Panc1 (cell line): ENCODE measurements at regions not wholly inside any gene's neighbourhood (a gene's known extent, or its start where the extent isn't known, plus 50 kb on each side); places are given as distances from the start of the nearest gene placed in this dataset.
"Not testable (repeated sequence)": the region's sequence is repeated elsewhere in the genome, so short reads cannot be mapped to it uniquely, and the experiment has no call there.

Experiments
- ATAC-seq: fragments of 200-7000 bp; cut with Tn5 transposase; 2 replicates; pipeline ENCODE4 v1.9.1; 2020; ENCODE audit warnings: mild to moderate bottlenecking, moderate library complexity
- BruUV-seq: library from RNA; stranded (reverse); fragments of 400-500 nt; replicated peaks from 2 replicates; lab custom pipeline; 2021; lab: Mats Ljungman, UMichigan
- CTCF ChIA-PET: fragments of 300-600 bp; sonication (Branson Sonifier 250); formaldehyde crosslinking; loops from one replicate; lab custom pipeline; 2022; ENCODE audit warnings: antibody characterized with exemption; lab: Charles Lee
- POLR2A ChIA-PET: fragments of 300-600 bp; sonication (Branson Sonifier 250); formaldehyde crosslinking; loops from one replicate; lab custom pipeline; 2022; ENCODE audit warnings: antibody characterized with exemption; lab: Charles Lee
- DNase-seq: peaks from one replicate; pipeline ENCODE4 v3.0.0-alpha.2; 2010; ENCODE audit warnings: low read depth, low spot score
- H3K27ac ChIP-seq: 2 replicates; pipeline ENCODE4 v1.5.1; 2011; ENCODE audit warnings: mild to moderate bottlenecking, low read length, inconsistent platforms
- H3K27me3 ChIP-seq: fragments of 200-500 bp; sonication (Bioruptor generic); 2 replicates; pipeline ENCODE4 v1.6.0; 2014; ENCODE audit warnings: low read length, inconsistent platforms; ENCODE audit not compliant: control insufficient read depth, insufficient read depth
- H3K36me3 ChIP-seq: fragments of 200-500 bp; sonication (Bioruptor generic); 2 replicates; pipeline ENCODE4 v1.5.1; 2014; ENCODE audit warnings: inconsistent platforms, mild to moderate bottlenecking, low read length, moderate library complexity; ENCODE audit not compliant: control insufficient read depth, insufficient read depth
- H3K4me1 ChIP-seq: 2 replicates; pipeline ENCODE4 v1.5.1; 2011; ENCODE audit warnings: inconsistent platforms, mild to moderate bottlenecking, low read length, moderate library complexity; ENCODE audit not compliant: control insufficient read depth, insufficient read depth
- H3K4me3 ChIP-seq, 2 experiments: 2 replicates each; pipeline ENCODE4 v1.5.1; 2011 to 2012; ENCODE audit warnings: low read depth in 2 of 2, low read length in 2 of 2, mild to moderate bottlenecking in 2 of 2, inconsistent platforms in 1 of 2, moderate library complexity in 1 of 2
- H3K9me3 ChIP-seq: fragments of 200-500 bp; sonication (Bioruptor generic); 2 replicates; pipeline ENCODE4 v1.5.1; 2014; ENCODE audit warnings: low read depth, mild to moderate bottlenecking, inconsistent platforms, low read length, moderate library complexity; ENCODE audit not compliant: control insufficient read depth, insufficient read depth
- CTCF ChIP-seq: fragments of 450-650 bp; IDR thresholded peaks from 2 replicates; pipeline ENCODE4 v1.5.1; 2017; ENCODE audit warnings: mild to moderate bottlenecking
- POLR2AphosphoS5 ChIP-seq: IDR thresholded peaks from 2 replicates; pipeline ENCODE4 v1.6.1; 2012; ENCODE audit warnings: mild to moderate bottlenecking, low read depth, low read length, moderate library complexity
- SIN3A ChIP-seq: IDR thresholded peaks from 2 replicates; pipeline ENCODE4 v1.6.1; 2012; ENCODE audit warnings: low read depth, mild to moderate bottlenecking, low read length, moderate library complexity, borderline replicate concordance; ENCODE audit not compliant: insufficient read depth
- TCF7L2 ChIP-seq: IDR thresholded peaks from 2 replicates; pipeline ENCODE4 v1.6.1; 2011; ENCODE audit warnings: mild to moderate bottlenecking, low read depth, low read length, inconsistent platforms
- in situ Hi-C: cut with HindIII; loops from 2 replicates; pipeline ENCODE4 v1.10.0; 2016; ENCODE audit warnings: low sequenced_read_pairs, low pct_unique_long_range_greater_than_20kb
- intact Hi-C: fragments of 100-400 bp; cut with micrococcal nuclease; formaldehyde crosslinking; loops from one replicate; pipeline ENCODE4 v1.10.0; 2022; ENCODE audit not compliant: unreplicated experiment
- TF ChIP-seq, protein P1 (sequence below), 2 experiments: IDR thresholded peaks; 2 replicates each; pipeline ENCODE4 v1.6.1; 2011 to 2012; ENCODE audit warnings: low read depth in 2 of 2, control low read depth in 1 of 2, low read length in 1 of 2, mild to moderate bottlenecking in 1 of 2, moderate library complexity in 1 of 2; ENCODE audit not compliant: insufficient read depth in 1 of 2

DNA sequence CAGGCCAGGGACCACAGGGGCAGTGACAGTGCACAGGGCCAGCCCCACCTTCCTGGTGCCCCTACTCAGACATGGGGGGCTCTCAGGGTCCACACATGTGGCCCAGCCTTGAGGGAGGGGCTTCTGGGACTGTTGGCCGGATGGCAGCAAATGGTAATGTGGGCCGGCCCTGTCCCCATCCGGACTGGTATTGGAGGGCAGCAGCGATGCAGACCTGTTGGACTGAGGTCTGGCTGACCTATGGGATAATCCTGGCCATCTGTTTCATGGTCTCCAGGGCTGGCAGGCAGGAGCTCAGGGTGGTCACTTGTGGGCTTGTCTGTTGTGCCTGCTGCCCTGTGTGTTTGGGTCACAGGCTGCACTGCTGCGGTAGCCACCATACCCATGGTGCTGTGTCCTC lies 387.5 kb downstream of the TMEM121 start:
- intact Hi-C loops (no loop called here), in situ Hi-C loops (no loop called here)
- no TSS peak for BruUV-seq
- Histone ChIP-seq H3K36me3 (no peaks in the 10 kb centered on the region), H3K27me3 (no peaks in the 10 kb centered on the region), H3K9me3 (no peaks in the 10 kb centered on the region), H3K4me3 (no peak overlapping the region), H3K27ac (no peak overlapping the region), H3K4me1 (no peaks in the 10 kb centered on the region)
- DNase-seq = no peak
- POLR2A ChIA-PET = no interaction called here
- TF ChIP-seq, protein P1, sequence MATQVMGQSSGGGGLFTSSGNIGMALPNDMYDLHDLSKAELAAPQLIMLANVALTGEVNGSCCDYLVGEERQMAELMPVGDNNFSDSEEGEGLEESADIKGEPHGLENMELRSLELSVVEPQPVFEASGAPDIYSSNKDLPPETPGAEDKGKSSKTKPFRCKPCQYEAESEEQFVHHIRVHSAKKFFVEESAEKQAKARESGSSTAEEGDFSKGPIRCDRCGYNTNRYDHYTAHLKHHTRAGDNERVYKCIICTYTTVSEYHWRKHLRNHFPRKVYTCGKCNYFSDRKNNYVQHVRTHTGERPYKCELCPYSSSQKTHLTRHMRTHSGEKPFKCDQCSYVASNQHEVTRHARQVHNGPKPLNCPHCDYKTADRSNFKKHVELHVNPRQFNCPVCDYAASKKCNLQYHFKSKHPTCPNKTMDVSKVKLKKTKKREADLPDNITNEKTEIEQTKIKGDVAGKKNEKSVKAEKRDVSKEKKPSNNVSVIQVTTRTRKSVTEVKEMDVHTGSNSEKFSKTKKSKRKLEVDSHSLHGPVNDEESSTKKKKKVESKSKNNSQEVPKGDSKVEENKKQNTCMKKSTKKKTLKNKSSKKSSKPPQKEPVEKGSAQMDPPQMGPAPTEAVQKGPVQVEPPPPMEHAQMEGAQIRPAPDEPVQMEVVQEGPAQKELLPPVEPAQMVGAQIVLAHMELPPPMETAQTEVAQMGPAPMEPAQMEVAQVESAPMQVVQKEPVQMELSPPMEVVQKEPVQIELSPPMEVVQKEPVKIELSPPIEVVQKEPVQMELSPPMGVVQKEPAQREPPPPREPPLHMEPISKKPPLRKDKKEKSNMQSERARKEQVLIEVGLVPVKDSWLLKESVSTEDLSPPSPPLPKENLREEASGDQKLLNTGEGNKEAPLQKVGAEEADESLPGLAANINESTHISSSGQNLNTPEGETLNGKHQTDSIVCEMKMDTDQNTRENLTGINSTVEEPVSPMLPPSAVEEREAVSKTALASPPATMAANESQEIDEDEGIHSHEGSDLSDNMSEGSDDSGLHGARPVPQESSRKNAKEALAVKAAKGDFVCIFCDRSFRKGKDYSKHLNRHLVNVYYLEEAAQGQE (IDR thresholded peaks at IDR 0.05; ENCODE audit: insufficient read depth in 1 of 2, low read depth in 2 of 2, low read length in 1 of 2) = no peak
- TF ChIP-seq POLR2AphosphoS5 (no peak), TCF7L2 (no peak), SIN3A (no peak), CTCF (no peak)
- no peak for ATAC-seq
- CTCF ChIA-PET = no interaction called here

- H3K4me1 ChIP-seq, H3K27me3 ChIP-seq, intact Hi-C loops, H3K4me3 ChIP-seq, DNase-seq, H3K27ac ChIP-seq, H3K9me3 ChIP-seq, H3K36me3 ChIP-seq, CTCF ChIA-PET, in situ Hi-C loops, ATAC-seq, BruUV-seq, POLR2A ChIA-PET: not testable (repeated sequence)
Observed at GRCh38 chr14:105914281-105914680, 387.9 kb downstream of the TMEM121 start.

- TF ChIP-seq TCF7L2 = no peak
- TF ChIP-seq, protein P1 (IDR thresholded peaks at IDR 0.05; ENCODE audit: insufficient read depth in 1 of 2, low read depth in 2 of 2, low read length in 1 of 2) = no peak
- no peak for TF ChIP-seq CTCF
- TF ChIP-seq POLR2AphosphoS5 = no peak
- ATAC-seq (no peak), DNase-seq (no peak)
- intact Hi-C loops = no loop called here
- H3K27ac ChIP-seq = no peak overlapping the region
- H3K4me3 ChIP-seq = no peak overlapping the region
- no peaks in the 10 kb centered on the region for H3K36me3 ChIP-seq
- no peaks in the 10 kb centered on the region for H3K4me1 ChIP-seq
- no peaks in the 10 kb centered on the region for H3K9me3 ChIP-seq
- in situ Hi-C loops = no loop called here
- CTCF ChIA-PET = no interaction called here
- BruUV-seq = no TSS peak
- H3K27me3 ChIP-seq = no peaks in the 10 kb centered on the region
- POLR2A ChIA-PET = no interaction called here
Observed at GRCh38 chr14:105914738-105915385, 388.5 kb downstream of the TMEM121 start.
